AG04449 (cell line): ENCODE measurements at regions not wholly inside any gene's neighbourhood (a gene's known extent, or its start where the extent isn't known, plus 50 kb on each side); places are given as distances from the start of the nearest gene placed in this dataset.

Source experiments
- CTCF ChIA-PET: fragments of 350-600 bp; formaldehyde crosslinking; extraction: SDS; loops from one replicate; lab custom pipeline; 2021; ENCODE audit warnings: antibody characterized with exemption; lab: Yijun Ruan, JAX
- POLR2A ChIA-PET: fragments of 400-600, 350-600 bp; formaldehyde crosslinking; extraction: SDS; loops from one replicate; lab custom pipeline; 2020; ENCODE audit warnings: antibody characterized with exemption, inconsistent platforms; lab: Yijun Ruan, JAX
- DNase-seq: peaks from one replicate; pipeline ENCODE4 v3.0.0-alpha.2; 2010; ENCODE audit warnings: low read depth, low spot score
- H3K4me3 ChIP-seq: 2 replicates; pipeline ENCODE4 v1.5.1; 2011; ENCODE audit warnings: low read depth, mild to moderate bottlenecking, control low read depth, low read length
- CTCF ChIP-seq: IDR thresholded peaks from one replicate; pipeline ENCODE4 v1.5.1; 2011; ENCODE audit warnings: mild to moderate bottlenecking, moderate library complexity, low read length, control low read depth, inconsistent platforms; ENCODE audit not compliant: insufficient read depth; ENCODE audit errors: missing control alignments

- CTCF ChIA-PET, result no interaction called here
- no peak for DNase-seq
- H3K4me3 ChIP-seq, result no peak overlapping the region
- TF ChIP-seq CTCF, result no peak
- POLR2A ChIA-PET, result no interaction called here
These were observed 135.4 kb upstream of the POGK start for GRCh38 chr1:166703726-166704462.

- POLR2A ChIA-PET, result no interaction called here
- DNase-seq, result no peak
- CTCF ChIA-PET, result no interaction called here
- H3K4me3 ChIP-seq, result no peak overlapping the region
- no peak for TF ChIP-seq CTCF
These were observed 133.6 kb upstream of the POGK start for GRCh38 chr1:166705376-166706289.

- no peak for TF ChIP-seq CTCF
- CTCF ChIA-PET, result no interaction called here
- POLR2A ChIA-PET, result no interaction called here
These were observed 122.7 kb upstream of the POGK start for GRCh38 chr1:166716620-166717019.

GRCh38 chr1:166721145-166721544 lies 118.1 kb upstream of the POGK start:
- no peak for TF ChIP-seq CTCF
- ChIA-PET CTCF (no interaction called here), POLR2A (no interaction called here)
- DNase-seq, result no peak
- H3K4me3 ChIP-seq, result no peak overlapping the region

More at GRCh38 chr1:166716620-166717019, 122.7 kb upstream of the POGK start:
- no peak for DNase-seq
- H3K4me3 ChIP-seq, result no peak overlapping the region

DNA sequence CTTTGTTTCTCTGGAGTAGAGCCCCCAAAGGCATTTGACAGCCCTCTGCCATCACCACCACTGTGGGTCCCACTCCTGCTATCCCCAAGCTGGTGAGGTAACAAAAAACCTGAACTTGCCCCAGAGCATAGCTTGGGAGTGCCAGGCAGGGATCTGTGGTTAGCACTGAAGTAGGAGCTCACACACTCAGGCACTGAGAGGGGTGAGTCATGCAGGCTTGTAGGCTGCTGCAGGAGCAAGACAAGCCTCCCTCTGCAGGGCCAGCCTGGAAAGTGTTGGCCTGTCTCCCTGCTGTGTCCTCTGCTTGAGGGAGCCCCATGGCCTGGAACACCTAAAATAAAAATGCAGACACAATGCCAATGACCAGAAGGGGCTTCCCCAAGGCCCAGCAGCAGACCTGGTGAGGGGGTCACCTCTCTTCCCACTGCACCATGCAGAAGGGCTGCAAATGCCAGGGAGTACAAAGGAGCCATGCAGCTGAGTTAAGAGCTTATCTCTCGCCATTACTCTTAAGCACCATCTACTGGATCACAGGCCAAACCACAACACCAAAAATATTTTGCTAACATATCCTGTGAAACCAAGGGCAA lies 108.9 kb upstream of the POGK start:
- DNase-seq, result no peak
- CTCF ChIA-PET, result no interaction called here
- POLR2A ChIA-PET, result no interaction called here

More for the DNA sequence above, 108.9 kb upstream of the POGK start:
- TF ChIP-seq CTCF, result no peak
- H3K4me3 ChIP-seq, result no peak overlapping the region
